Activated CD8-positive, alpha-beta memory T cell treated with anti-CD3 and anti-CD28 coated beads, Interleukin-2, amount 50 U/mL, for 24 hours (primary cell): ENCODE measurements at regions not wholly inside any gene's neighbourhood (a gene's known extent, or its start where the extent isn't known, plus 50 kb on each side); places are given as distances from the start of the nearest gene placed in this dataset.
"Not testable (repeated sequence)": the region's sequence is repeated elsewhere in the genome, so short reads cannot be mapped to it uniquely, and the experiment has no call there.

ENCODE experiments used
- DNase-seq: peaks from one replicate; pipeline ENCODE4 v3.0.0-alpha.2; 2020; ENCODE audit errors: extremely low read depth

- DNase-seq, result no peak
These were observed 92.4 kb upstream of the KLF6 start for GRCh38 chr10:3877211-3878000.

GRCh38 chr10:3876350-3876962 lies 91.4 kb upstream of the KLF6 start:
- no peak for DNase-seq

- DNase-seq, result no peak
These were observed 90.8 kb upstream of the KLF6 start for GRCh38 chr10:3875842-3876235.

- no peak for DNase-seq
These were observed 90.2 kb upstream of the KLF6 start for GRCh38 chr10:3874990-3875841.

- DNase-seq, result not testable (repeated sequence)
These were observed 89.6 kb upstream of the KLF6 start for GRCh38 chr10:3874610-3874989.

GRCh38 chr10:3873728-3874461 lies 88.9 kb upstream of the KLF6 start:
- no peak for DNase-seq

- no peak for DNase-seq
These were observed 87.8 kb upstream of the KLF6 start for GRCh38 chr10:3872712-3873329.

- DNase-seq, result no peak
These were observed 86.5 kb upstream of the KLF6 start for GRCh38 chr10:3871424-3871996.

GRCh38 chr10:3869036-3869435 lies 84.0 kb upstream of the KLF6 start:
- no peak for DNase-seq

GRCh38 chr10:3868271-3868664 lies 83.3 kb upstream of the KLF6 start:
- no peak for DNase-seq

GRCh38 chr10:3867454-3868270 lies 82.7 kb upstream of the KLF6 start:
- DNase-seq, result no peak

GRCh38 chr10:3866332-3866731 lies 81.3 kb upstream of the KLF6 start:
- DNase-seq, result no peak

GRCh38 chr10:3865565-3865964 lies 80.6 kb upstream of the KLF6 start:
- no peak for DNase-seq

GRCh38 chr10:3861795-3862194 lies 76.8 kb upstream of the KLF6 start:
- DNase-seq, result no peak

GRCh38 chr10:3858051-3858845 lies 73.2 kb upstream of the KLF6 start:
- no peak for DNase-seq

- DNase-seq, result no peak
These were observed 72.3 kb upstream of the KLF6 start for GRCh38 chr10:3857318-3857717.

GRCh38 chr10:3856593-3856992 lies 71.6 kb upstream of the KLF6 start:
- DNase-seq, result no peak

GRCh38 chr10:3853547-3854303 lies 68.7 kb upstream of the KLF6 start:
- no peak for DNase-seq

GRCh38 chr10:3853016-3853415 lies 68.0 kb upstream of the KLF6 start:
- no peak for DNase-seq
